ENCODE measurements at regions not wholly inside any gene's neighbourhood (a gene's known extent, or its start where the extent isn't known, plus 50 kb on each side); places are given as distances from the start of the nearest gene placed in this dataset.
"Not testable (repeated sequence)": the region's sequence is repeated elsewhere in the genome, so short reads cannot be mapped to it uniquely, and the experiment has no call there.

DNA sequence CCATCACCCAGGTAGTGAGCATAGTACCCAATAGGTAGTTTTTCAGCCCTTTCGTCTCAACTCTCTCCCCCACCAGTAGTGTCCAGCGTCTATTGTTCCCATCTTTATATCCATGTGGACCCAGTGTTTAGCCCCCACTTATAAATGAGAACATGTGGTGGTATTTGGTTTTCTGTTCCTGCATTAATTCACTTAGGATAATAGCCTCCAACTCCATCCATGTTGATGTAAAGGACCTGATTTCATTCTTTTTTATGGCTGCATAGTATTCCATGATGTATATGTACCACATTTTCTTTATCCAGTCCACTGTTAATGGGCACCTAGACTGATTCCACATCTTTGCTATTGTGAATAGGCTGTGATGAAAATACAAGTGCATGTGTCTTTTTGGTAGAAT lies 51.3 kb downstream of the NACA2 start:
- H3K79me2 ChIP-seq (ENCODE audit: insufficient read depth, low read length); H3K27me3 ChIP-seq (ENCODE audit: insufficient read depth, low read length): not testable (repeated sequence)

GRCh38 chr17:61538480-61538879 lies 52.5 kb downstream of the NACA2 start:
- no peaks in the 10 kb centered on the region for H3K4me1 ChIP-seq (ENCODE audit: insufficient read depth, low read length)
- no peaks in the 10 kb centered on the region for H3K9me3 ChIP-seq (ENCODE audit: low read depth, low read length)
- no peaks in the 10 kb centered on the region for H3K27me3 ChIP-seq (ENCODE audit: insufficient read depth, low read length)
- no peaks in the 10 kb centered on the region for H3K36me3 ChIP-seq (ENCODE audit: insufficient read depth, low read length)
- no peak for DNase-seq (ENCODE audit: insufficient read length, low spot score, missing footprints)
- H2AFZ ChIP-seq (ENCODE audit: low read length) = peak overlapping the region; percentile 23
- no peak overlapping the region for H3K4me2 ChIP-seq (ENCODE audit: insufficient read depth, low read length)
- no peaks in the 10 kb centered on the region for H4K20me1 ChIP-seq (ENCODE audit: insufficient read depth, low read length)
- no peak overlapping the region for H3K27ac ChIP-seq (ENCODE audit: low read depth, low read length)
- H3K79me2 ChIP-seq (ENCODE audit: insufficient read depth, low read length) = no peaks in the 10 kb centered on the region
- TF ChIP-seq CTCF (IDR thresholded peaks at IDR 0.05; ENCODE audit: extremely low read depth, low read depth, low read length) = no peak
- H3K4me3 ChIP-seq (ENCODE audit: insufficient read depth, low read length) = no peak overlapping the region

More for the DNA sequence above, 51.3 kb downstream of the NACA2 start:
- H3K9me3 ChIP-seq (ENCODE audit: low read depth, low read length); DNase-seq (ENCODE audit: insufficient read length, low spot score, missing footprints); H4K20me1 ChIP-seq (ENCODE audit: insufficient read depth, low read length); H3K4me3 ChIP-seq (ENCODE audit: insufficient read depth, low read length); H3K27ac ChIP-seq (ENCODE audit: low read depth, low read length); H3K36me3 ChIP-seq (ENCODE audit: insufficient read depth, low read length); H2AFZ ChIP-seq (ENCODE audit: low read length); H3K4me1 ChIP-seq (ENCODE audit: insufficient read depth, low read length); H3K4me2 ChIP-seq (ENCODE audit: insufficient read depth, low read length): not testable (repeated sequence)

DNA sequence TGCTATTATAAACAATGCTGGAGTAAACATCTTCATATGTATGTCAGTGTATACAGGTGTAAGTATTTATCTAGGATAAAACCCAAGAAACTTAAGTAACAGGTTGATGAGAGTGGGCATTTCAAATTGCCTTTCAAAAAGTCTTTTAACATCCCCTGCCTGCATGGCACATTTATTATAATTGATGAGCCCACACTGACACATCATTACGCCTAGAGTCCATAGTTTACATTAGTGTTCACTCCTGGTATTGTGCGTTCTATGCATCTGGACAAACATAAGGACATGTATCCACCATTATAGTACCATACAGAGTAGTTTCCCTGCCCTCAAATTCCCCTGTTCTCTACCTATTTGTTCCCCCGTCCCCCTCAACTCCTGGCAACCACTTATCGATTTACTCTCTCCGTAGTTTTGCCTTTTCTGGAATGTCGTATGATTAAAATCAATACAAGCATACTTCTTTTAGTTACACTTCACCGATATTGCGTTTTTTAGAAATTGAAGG lies 53.7 kb downstream of the NACA2 start:
- no peaks in the 10 kb centered on the region for H3K36me3 ChIP-seq (ENCODE audit: insufficient read depth, low read length)
- no peak overlapping the region for H3K4me2 ChIP-seq (ENCODE audit: insufficient read depth, low read length)
- H3K4me3 ChIP-seq (ENCODE audit: insufficient read depth, low read length) = no peak overlapping the region
- H3K79me2 ChIP-seq (ENCODE audit: insufficient read depth, low read length) = no peaks in the 10 kb centered on the region
- H3K9me3 ChIP-seq (ENCODE audit: low read depth, low read length) = no peaks in the 10 kb centered on the region
- TF ChIP-seq CTCF (IDR thresholded peaks at IDR 0.05; ENCODE audit: extremely low read depth, low read depth, low read length) = no peak
- H4K20me1 ChIP-seq (ENCODE audit: insufficient read depth, low read length) = no peaks in the 10 kb centered on the region
- H3K27ac ChIP-seq (ENCODE audit: low read depth, low read length) = no peak overlapping the region
- no peaks in the 10 kb centered on the region for H3K4me1 ChIP-seq (ENCODE audit: insufficient read depth, low read length)
- H2AFZ ChIP-seq (ENCODE audit: low read length) = no peak overlapping the region
- no peak for DNase-seq (ENCODE audit: insufficient read length, low spot score, missing footprints)
- no peaks in the 10 kb centered on the region for H3K27me3 ChIP-seq (ENCODE audit: insufficient read depth, low read length)

- no peak overlapping the region for H3K27ac ChIP-seq (ENCODE audit: low read depth, low read length)
- H3K4me3 ChIP-seq (ENCODE audit: insufficient read depth, low read length) = peak overlapping the region; percentile 71
- no peak for DNase-seq (ENCODE audit: insufficient read length, low spot score, missing footprints)
- H3K27me3 ChIP-seq (ENCODE audit: insufficient read depth, low read length) = no peaks in the 10 kb centered on the region
- no peaks in the 10 kb centered on the region for H3K9me3 ChIP-seq (ENCODE audit: low read depth, low read length)
- peak overlapping the region; percentile 93 for H3K4me2 ChIP-seq (ENCODE audit: insufficient read depth, low read length)
- no peaks in the 10 kb centered on the region for H3K79me2 ChIP-seq (ENCODE audit: insufficient read depth, low read length)
- TF ChIP-seq CTCF (IDR thresholded peaks at IDR 0.05; ENCODE audit: extremely low read depth, low read depth, low read length) = no peak
- H3K4me1 ChIP-seq (ENCODE audit: insufficient read depth, low read length) = no peaks in the 10 kb centered on the region
- no peaks in the 10 kb centered on the region for H4K20me1 ChIP-seq (ENCODE audit: insufficient read depth, low read length)
- no peaks in the 10 kb centered on the region for H3K36me3 ChIP-seq (ENCODE audit: insufficient read depth, low read length)
- H2AFZ ChIP-seq (ENCODE audit: low read length) = peak overlapping the region; percentile 83
Measured at GRCh38 chr17:61536422-61536955, 54.5 kb downstream of the NACA2 start.

All from osteoblast (primary cell).